Bronchial epithelial cell (primary cell): ENCODE measurements at regions not wholly inside any gene's neighbourhood (a gene's known extent, or its start where the extent isn't known, plus 50 kb on each side); places are given as distances from the start of the nearest gene placed in this dataset.
A peak's percentile ranks its signal among the peaks of the same experiment; 100 is the strongest.

ENCODE experiments used
- DNase-seq: peaks from one replicate; pipeline ENCODE4 v3.0.0-alpha.2; 2010; ENCODE audit warnings: low read depth
- FAIRE-seq: peaks from 2 replicates; lab custom pipeline; 2011; peaks lifted over from hg19 to GRCh38; lab: Jason Lieb, UNC
- H3K27me3 ChIP-seq: 2 replicates; pipeline ENCODE4 v1.5.1; 2011; ENCODE audit warnings: low read length; ENCODE audit not compliant: control insufficient read depth, insufficient read depth
- H3K36me3 ChIP-seq: 2 replicates; pipeline ENCODE4 v1.5.1; 2011; ENCODE audit warnings: low read length; ENCODE audit not compliant: control insufficient read depth, insufficient read depth
- H3K4me3 ChIP-seq: 2 replicates; pipeline ENCODE4 v1.5.1; 2011; ENCODE audit warnings: mild to moderate bottlenecking, low read depth, low read length, control low read depth
- TF ChIP-seq, protein P1 (sequence below): IDR thresholded peaks from 2 replicates; pipeline ENCODE4 v1.5.1; 2011; ENCODE audit warnings: mild to moderate bottlenecking, moderate library complexity, low read length, control low read depth, inconsistent platforms; ENCODE audit not compliant: insufficient read depth, severe bottlenecking

DNA sequence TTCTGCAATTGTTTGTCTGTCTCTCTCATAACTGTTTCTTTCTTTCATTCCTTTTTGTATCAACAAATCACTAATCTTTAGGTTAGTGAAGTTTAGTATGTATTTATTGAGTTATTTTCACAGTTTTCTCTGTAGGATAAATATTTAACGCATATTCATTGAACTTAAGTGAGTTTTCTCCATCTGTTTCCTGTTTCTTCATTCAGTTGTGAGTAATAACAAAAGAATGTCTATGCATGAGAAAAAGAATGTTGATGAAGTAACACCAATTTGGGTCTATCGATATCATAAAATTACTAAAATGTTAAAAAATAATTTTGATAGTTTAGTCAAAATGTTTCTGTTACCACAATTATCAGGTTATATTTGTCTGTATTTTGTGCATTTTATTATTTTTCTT, 948.0 kb downstream of the DSC3 start:
- TF ChIP-seq, protein P1, sequence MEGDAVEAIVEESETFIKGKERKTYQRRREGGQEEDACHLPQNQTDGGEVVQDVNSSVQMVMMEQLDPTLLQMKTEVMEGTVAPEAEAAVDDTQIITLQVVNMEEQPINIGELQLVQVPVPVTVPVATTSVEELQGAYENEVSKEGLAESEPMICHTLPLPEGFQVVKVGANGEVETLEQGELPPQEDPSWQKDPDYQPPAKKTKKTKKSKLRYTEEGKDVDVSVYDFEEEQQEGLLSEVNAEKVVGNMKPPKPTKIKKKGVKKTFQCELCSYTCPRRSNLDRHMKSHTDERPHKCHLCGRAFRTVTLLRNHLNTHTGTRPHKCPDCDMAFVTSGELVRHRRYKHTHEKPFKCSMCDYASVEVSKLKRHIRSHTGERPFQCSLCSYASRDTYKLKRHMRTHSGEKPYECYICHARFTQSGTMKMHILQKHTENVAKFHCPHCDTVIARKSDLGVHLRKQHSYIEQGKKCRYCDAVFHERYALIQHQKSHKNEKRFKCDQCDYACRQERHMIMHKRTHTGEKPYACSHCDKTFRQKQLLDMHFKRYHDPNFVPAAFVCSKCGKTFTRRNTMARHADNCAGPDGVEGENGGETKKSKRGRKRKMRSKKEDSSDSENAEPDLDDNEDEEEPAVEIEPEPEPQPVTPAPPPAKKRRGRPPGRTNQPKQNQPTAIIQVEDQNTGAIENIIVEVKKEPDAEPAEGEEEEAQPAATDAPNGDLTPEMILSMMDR, result no peak
- FAIRE-seq (no peak), DNase-seq (peak; percentile 46)
- no peak overlapping the region for H3K4me3 ChIP-seq
- no peaks in the 10 kb centered on the region for H3K36me3 ChIP-seq
- no peaks in the 10 kb centered on the region for H3K27me3 ChIP-seq

DNA sequence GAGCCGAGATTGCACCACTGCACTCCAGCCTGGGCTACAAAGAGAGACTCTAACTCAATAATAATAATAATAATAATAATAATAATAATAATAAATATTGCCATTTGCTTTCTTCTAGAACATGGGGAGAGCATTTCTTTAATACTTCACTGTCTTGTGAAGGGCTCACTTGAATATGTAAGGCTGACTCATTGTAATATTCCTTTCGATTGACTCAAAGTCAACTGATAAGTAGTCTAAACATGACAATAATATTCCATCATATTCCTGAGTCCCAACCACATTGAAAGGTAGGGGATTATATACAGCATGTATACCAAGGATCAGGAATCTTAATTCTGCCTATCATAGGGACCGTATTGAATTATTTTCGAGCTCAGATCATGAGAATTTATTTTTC, 949.2 kb downstream of the DSC3 start:
- DNase-seq (peak; percentile 25), FAIRE-seq (no peak)
- TF ChIP-seq, protein P1, result no peak
- Histone ChIP-seq H3K27me3 (no peaks in the 10 kb centered on the region), H3K36me3 (no peaks in the 10 kb centered on the region), H3K4me3 (no peak overlapping the region)

DNA sequence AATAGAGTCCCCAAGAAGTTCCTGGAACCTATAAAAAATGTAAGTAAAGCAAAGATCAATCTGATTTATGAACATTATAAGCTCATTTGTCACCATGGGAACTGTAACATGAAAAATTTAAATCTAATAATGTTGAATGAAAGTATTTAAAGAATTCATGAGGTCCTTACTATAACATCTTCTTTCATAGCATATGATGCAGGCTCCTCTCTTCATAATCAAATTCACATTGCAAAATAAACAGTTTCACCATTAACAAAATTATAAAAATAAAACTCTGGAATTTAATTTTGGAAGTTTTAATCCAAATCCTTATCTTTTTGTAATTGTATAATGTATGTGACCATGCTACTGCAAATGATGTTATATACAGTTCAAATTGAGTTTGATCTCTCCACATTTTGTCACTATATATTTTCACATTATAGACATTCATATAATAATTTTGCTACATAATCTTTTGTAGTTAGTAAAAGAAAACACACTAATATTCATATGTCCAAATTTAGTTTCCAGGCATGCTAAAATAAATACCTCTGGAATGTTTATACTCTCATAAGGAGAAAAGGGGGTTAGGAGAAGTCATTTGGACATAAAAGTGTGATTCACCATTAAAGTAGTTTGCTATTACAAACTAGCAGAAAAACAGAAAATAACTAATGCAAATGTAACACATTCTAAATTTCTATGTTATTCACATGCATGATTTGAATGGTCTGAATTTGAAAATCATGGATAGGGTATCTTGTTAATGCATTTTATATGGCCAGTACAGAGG, 954.1 kb downstream of the DSC3 start:
- no peaks in the 10 kb centered on the region for H3K27me3 ChIP-seq
- no peaks in the 10 kb centered on the region for H3K36me3 ChIP-seq
- no peak for DNase-seq
- TF ChIP-seq, protein P1, result no peak
- no peak overlapping the region for H3K4me3 ChIP-seq
- FAIRE-seq, result no peak

DNA sequence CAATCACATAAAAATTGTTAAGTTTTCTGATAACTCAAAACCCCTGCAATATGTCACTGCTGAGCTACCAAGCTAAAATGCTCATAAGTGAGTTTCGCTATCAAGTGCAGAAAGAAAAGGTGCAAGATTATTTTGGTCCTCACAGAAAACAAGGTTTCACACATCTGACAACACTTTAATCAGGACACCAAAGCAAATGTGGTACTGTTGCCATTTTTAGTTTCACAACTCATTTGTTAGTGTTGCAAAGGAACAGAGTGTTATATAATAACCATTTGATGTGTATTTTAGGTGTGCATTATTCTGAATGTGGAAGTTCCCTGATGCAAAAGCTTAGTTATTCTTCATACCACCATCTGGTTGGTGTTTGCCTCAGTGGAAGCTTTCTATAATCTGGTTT, 956.2 kb downstream of the DSC3 start:
- H3K27me3 ChIP-seq, result no peaks in the 10 kb centered on the region
- TF ChIP-seq, protein P1, result no peak
- FAIRE-seq (no peak), DNase-seq (no peak)
- H3K4me3 ChIP-seq, result no peak overlapping the region
- H3K36me3 ChIP-seq, result no peaks in the 10 kb centered on the region

DNA sequence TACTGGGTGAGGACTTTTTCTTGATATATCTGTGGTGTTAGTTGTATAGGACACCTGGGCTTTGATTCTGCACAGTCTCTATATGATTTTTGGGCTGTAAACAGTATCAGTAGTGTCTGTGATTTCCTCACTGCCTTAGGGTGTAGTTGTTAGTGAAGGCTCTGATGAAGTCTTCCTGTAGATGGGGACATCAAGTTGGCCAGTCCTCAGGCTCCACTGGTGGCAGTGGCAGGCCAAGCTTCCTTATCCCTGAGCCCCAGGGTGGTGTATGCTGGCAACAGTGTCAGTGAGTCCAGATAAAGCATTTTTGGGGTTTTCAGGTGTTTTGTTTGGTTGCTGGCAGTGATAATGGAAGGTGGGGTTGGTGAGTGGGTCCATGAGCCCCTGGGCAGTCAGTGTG, 961.4 kb downstream of the DSC3 start:
- Histone ChIP-seq H3K27me3 (no peaks in the 10 kb centered on the region), H3K4me3 (no peak overlapping the region), H3K36me3 (no peaks in the 10 kb centered on the region)
- DNase-seq, result no peak
- TF ChIP-seq, protein P1, result no peak
- FAIRE-seq, result no peak
